Vagina (tissue), 2 donors: ENCODE measurements at regions not wholly inside any gene's neighbourhood (a gene's known extent, or its start where the extent isn't known, plus 50 kb on each side); places are given as distances from the start of the nearest gene placed in this dataset.

Source experiments
- DNase-seq, 2 donors: peaks; one replicate each; pipeline ENCODE4 v3.0.0-alpha.2; 2017; ENCODE audit errors: extremely low spot score in 2 of 2
- H3K27ac ChIP-seq: fragments of 200-600 bp; sonication (generic); one replicate; pipeline ENCODE4 v1.5.1; 2019
- H3K27me3 ChIP-seq: fragments of 200-600 bp; sonication (generic); one replicate; pipeline ENCODE4 v1.5.1; 2019
- H3K36me3 ChIP-seq, 2 donors: fragments of 200-600 bp; sonication (generic); one replicate each; pipeline ENCODE4 v1.5.1; 2017 to 2019
- H3K4me1 ChIP-seq: fragments of 200-600 bp; sonication (generic); one replicate; pipeline ENCODE4 v1.5.1; 2019
- H3K4me3 ChIP-seq, 2 donors: fragments of 200-600 bp; sonication (generic); 1 replicate in 1 of 2; 2 replicates in 1 of 2; pipeline ENCODE4 v1.5.1; 2016 to 2019
- H3K9me3 ChIP-seq: fragments of 200-600 bp; sonication (generic); one replicate; pipeline ENCODE4 v1.5.1; 2019
- CTCF ChIP-seq, 3 experiments: fragments of 450-650 bp in 2 of 3; fragments of 200-600 bp in 1 of 3; sonication (generic) in 1 of 3; IDR thresholded peaks; one replicate each; pipeline ENCODE4 v1.5.1; 2017 to 2019; ENCODE audit warnings: antibody characterized with exemption in 3 of 3, mild to moderate bottlenecking in 2 of 3, moderate library complexity in 2 of 3
- POLR2A ChIP-seq, 2 donors: fragments of 450-650 bp; IDR thresholded peaks; one replicate each; pipeline ENCODE4 v1.6.1; 2017; ENCODE audit warnings: antibody characterized with exemption in 2 of 2, mild to moderate bottlenecking in 2 of 2, moderate library complexity in 2 of 2
- POLR2AphosphoS5 ChIP-seq, 2 donors: sonication (generic); formaldehyde crosslinking; IDR thresholded peaks; one replicate each; pipeline ENCODE4 v1.9.0; 2017; ENCODE audit warnings: antibody characterized with exemption in 2 of 2, mild to moderate bottlenecking in 2 of 2, low read depth in 1 of 2; ENCODE audit not compliant: insufficient read depth in 1 of 2
- intact Hi-C: fragments of 100-400 bp; cut with DNase I; formaldehyde crosslinking; loops from one replicate; pipeline ENCODE4 v1.15.1; 2023

DNA sequence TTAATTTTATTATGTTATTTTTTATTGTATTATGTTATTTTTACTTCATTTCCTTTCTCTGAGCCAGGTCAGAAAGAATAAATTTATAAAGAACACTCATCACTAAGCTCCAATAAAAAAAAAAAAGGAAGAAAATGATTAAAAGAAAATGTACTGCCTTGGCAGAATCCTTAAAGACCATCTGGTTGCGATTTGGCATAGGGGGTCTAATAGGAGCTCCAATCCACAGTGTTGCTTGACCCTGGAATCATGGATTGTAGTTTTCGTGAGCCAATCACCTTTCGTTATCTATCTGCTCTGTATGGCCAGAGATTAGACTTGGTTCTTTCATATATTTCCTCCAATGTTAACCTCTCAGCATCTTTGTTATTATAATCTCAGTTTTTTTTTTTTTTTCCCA lies 421.8 kb upstream of the MCTP2 start:
- H3K27ac ChIP-seq: no peak overlapping the region
- intact Hi-C loops: no loop called here
- TF ChIP-seq POLR2A (IDR thresholded peaks at IDR 0.05) (no peak), CTCF (IDR thresholded peaks at IDR 0.05) (no peak), POLR2AphosphoS5 (IDR thresholded peaks at IDR 0.05; ENCODE audit: insufficient read depth in 1 of 2, low read depth in 1 of 2) (no peak)
- H3K27me3 ChIP-seq: no peaks in the 10 kb centered on the region
- no peaks in the 10 kb centered on the region for H3K4me1 ChIP-seq
- DNase-seq: no peak
- no peak overlapping the region for H3K4me3 ChIP-seq
- H3K36me3 ChIP-seq: no peaks in the 10 kb centered on the region
- H3K9me3 ChIP-seq: no peaks in the 10 kb centered on the region

DNA sequence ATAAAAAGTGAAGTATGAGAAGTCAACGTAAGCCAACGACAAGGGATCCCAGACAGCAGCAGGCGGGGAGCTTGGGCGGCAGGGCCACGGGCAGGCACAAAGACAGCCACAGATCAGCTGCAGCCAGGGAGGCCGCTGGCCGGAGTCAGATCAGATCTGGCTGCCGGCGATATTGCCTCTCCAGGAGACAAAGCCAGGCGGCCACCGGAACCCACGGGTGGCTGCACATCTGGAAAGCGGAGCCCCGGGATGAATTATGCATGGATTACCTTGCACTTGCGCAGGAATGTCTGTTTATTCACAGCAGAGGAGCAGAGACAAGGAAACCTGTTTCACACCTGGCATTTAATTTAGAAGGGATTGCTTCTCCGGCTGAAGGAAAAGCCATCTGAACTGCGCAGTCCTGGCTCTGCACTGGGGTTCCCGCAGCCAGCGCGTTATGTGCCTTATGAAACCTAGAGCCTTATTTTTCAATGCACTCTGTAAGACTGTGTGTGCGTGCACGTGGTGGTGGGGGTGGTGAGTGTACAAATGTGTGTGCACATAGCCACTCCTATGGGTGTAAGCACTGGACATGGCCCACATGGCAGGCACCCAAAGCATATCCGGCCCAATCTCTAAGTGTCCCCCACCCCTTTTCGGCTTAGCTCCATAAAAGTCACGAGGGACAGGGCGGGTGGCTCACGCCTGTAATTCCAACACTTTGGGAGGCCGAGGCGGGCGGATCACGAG lies 427.8 kb upstream of the MCTP2 start:
- H3K27ac ChIP-seq: no peak overlapping the region
- no peaks in the 10 kb centered on the region for H3K9me3 ChIP-seq
- intact Hi-C loops: no loop called here
- H3K27me3 ChIP-seq: no peaks in the 10 kb centered on the region
- no peak for DNase-seq
- no peak overlapping the region for H3K4me3 ChIP-seq
- TF ChIP-seq POLR2A (IDR thresholded peaks at IDR 0.05) (no peak), POLR2AphosphoS5 (IDR thresholded peaks at IDR 0.05; ENCODE audit: insufficient read depth in 1 of 2, low read depth in 1 of 2) (no peak), CTCF (IDR thresholded peaks at IDR 0.05) (no peak)
- H3K36me3 ChIP-seq: no peaks in the 10 kb centered on the region
- no peaks in the 10 kb centered on the region for H3K4me1 ChIP-seq

DNA sequence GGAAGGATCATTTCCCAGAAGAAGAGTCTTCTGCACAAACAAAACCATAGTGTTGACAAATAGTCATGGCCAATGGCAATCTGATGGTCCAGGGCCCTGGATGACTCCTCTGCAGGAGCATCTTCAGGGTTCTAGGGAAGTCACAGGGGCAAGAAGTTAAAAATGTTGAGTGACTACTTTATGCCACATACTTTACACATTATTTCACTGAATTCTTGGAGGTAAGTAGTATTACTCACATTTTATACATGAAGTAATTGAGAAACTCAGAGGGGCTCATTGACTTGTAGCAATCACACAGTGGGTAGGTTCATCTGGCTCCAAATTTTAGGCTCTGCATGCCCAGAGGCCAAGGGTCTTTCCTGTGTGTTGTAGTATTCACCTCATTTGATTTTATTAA lies 430.2 kb upstream of the MCTP2 start:
- Histone ChIP-seq H3K27me3 (no peaks in the 10 kb centered on the region), H3K4me1 (no peaks in the 10 kb centered on the region), H3K9me3 (no peaks in the 10 kb centered on the region), H3K36me3 (no peaks in the 10 kb centered on the region), H3K4me3 (no peak overlapping the region), H3K27ac (no peak overlapping the region)
- TF ChIP-seq CTCF (IDR thresholded peaks at IDR 0.05) (no peak), POLR2A (IDR thresholded peaks at IDR 0.05) (no peak), POLR2AphosphoS5 (IDR thresholded peaks at IDR 0.05; ENCODE audit: insufficient read depth in 1 of 2, low read depth in 1 of 2) (no peak)
- DNase-seq: no peak
- intact Hi-C loops: no loop called here

GRCh38 chr15:93800805-93801204 lies 430.6 kb upstream of the MCTP2 start:
- no peak for DNase-seq
- intact Hi-C loops: no loop called here
- TF ChIP-seq POLR2AphosphoS5 (IDR thresholded peaks at IDR 0.05; ENCODE audit: insufficient read depth in 1 of 2, low read depth in 1 of 2): no peak
- no peak for TF ChIP-seq CTCF (IDR thresholded peaks at IDR 0.05)
- TF ChIP-seq POLR2A (IDR thresholded peaks at IDR 0.05): no peak
- no peak overlapping the region for H3K27ac ChIP-seq
- no peaks in the 10 kb centered on the region for H3K9me3 ChIP-seq
- H3K4me3 ChIP-seq: no peak overlapping the region
- no peaks in the 10 kb centered on the region for H3K36me3 ChIP-seq
- no peaks in the 10 kb centered on the region for H3K4me1 ChIP-seq
- H3K27me3 ChIP-seq: no peaks in the 10 kb centered on the region

DNA sequence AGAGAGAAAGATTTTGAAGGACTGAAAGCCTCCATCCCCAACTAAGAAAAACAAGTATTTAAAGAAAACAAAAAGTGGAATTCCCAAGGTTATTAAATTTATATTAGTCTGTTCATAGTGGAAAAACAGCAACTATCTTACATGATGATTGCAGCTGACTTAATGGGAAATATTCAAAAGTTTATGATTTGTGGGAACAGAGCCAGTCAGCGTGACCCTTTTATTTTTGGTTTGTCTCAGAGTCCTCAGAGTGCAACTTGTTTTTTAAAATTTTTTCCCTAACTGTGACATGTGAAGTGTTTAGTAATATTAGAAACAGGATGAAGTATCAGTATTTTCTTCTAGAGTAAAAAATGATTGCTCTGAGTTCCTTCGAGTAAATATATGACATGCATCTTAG lies 441.9 kb upstream of the MCTP2 start:
- TF ChIP-seq POLR2A (IDR thresholded peaks at IDR 0.05): no peak
- no peak for TF ChIP-seq CTCF (IDR thresholded peaks at IDR 0.05)
- no peak for TF ChIP-seq POLR2AphosphoS5 (IDR thresholded peaks at IDR 0.05; ENCODE audit: insufficient read depth in 1 of 2, low read depth in 1 of 2)
- Histone ChIP-seq H3K9me3 (no peaks in the 10 kb centered on the region), H3K4me1 (no peaks in the 10 kb centered on the region), H3K4me3 (no peak overlapping the region), H3K36me3 (no peaks in the 10 kb centered on the region), H3K27ac (no peak overlapping the region), H3K27me3 (no peaks in the 10 kb centered on the region)
- DNase-seq: no peak
- intact Hi-C loops: no loop called here
